ENCODE measurements at regions not wholly inside any gene's neighbourhood (a gene's known extent, or its start where the extent isn't known, plus 50 kb on each side); places are given as distances from the start of the nearest gene placed in this dataset.

DNA sequence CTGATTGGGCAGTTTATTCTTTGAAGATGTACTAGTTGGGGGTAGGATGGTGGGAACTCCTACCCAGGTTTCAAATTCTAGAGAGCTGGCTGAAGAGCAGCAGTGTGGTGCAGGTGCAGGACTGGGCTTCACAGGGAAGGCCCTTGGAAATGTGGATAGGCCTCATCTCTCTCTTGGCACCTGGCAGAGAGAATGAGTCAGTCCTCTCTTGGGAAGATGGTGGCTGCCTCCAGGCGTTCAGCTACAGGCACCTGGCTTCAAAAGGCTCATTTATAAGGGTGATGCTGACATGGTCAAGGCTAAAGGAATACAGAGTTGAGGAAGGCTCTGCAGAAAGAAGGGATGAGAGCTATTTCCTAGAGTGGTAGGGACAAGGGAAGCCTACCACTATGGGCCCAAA is 179.7 kb upstream of the VASH1 start:
- DNase-seq (ENCODE audit: low spot score in 2 of 2) = no peak
- Histone ChIP-seq H3K27ac (no peak overlapping the region), H3K4me1 (peaks cover 0 to under 1% (median 0%) of the 10 kb centered on the region in 4 donors), H3K27me3 (no peaks in the 10 kb centered on the region), H3K4me3 (no peak overlapping the region), H3K9me3 (peaks cover 0 to 3% (median 0%) of the 10 kb centered on the region in 4 donors), H3K36me3 (no peaks in the 10 kb centered on the region)
- TF ChIP-seq POLR2A (IDR thresholded peaks at IDR 0.05) (no peak), EP300 (IDR thresholded peaks at IDR 0.05) (no peak)
- TF ChIP-seq, protein P1, sequence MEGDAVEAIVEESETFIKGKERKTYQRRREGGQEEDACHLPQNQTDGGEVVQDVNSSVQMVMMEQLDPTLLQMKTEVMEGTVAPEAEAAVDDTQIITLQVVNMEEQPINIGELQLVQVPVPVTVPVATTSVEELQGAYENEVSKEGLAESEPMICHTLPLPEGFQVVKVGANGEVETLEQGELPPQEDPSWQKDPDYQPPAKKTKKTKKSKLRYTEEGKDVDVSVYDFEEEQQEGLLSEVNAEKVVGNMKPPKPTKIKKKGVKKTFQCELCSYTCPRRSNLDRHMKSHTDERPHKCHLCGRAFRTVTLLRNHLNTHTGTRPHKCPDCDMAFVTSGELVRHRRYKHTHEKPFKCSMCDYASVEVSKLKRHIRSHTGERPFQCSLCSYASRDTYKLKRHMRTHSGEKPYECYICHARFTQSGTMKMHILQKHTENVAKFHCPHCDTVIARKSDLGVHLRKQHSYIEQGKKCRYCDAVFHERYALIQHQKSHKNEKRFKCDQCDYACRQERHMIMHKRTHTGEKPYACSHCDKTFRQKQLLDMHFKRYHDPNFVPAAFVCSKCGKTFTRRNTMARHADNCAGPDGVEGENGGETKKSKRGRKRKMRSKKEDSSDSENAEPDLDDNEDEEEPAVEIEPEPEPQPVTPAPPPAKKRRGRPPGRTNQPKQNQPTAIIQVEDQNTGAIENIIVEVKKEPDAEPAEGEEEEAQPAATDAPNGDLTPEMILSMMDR (IDR thresholded peaks at IDR 0.05) = no peak
- whole genome bisulfite sequencing, 2 donors = 75 to 85% methylated on average over 1 of the region's 1 CpG

DNA sequence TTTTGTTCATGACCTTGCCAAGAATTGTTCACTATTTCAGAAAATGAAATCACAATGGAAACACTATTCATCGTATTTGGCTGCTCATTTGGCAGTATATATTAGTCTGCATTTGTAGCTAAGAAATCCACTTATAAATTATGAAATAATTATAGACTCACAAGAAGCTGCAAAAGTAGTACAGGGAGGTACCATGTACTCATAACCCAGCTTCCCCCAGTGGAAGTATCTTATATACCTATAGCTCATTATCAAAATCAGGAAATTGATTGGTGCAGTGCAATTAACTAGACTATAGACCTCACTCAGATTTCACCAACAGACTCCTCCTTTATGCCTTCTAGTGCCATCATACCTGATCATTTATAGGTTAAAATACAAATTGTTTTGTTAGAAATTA is 178.8 kb upstream of the VASH1 start:
- H3K4me3 ChIP-seq = no peak overlapping the region
- no peak for TF ChIP-seq EP300 (IDR thresholded peaks at IDR 0.05)
- TF ChIP-seq POLR2A (IDR thresholded peaks at IDR 0.05) = no peak
- TF ChIP-seq, protein P1 (IDR thresholded peaks at IDR 0.05) = no peak
- no peaks in the 10 kb centered on the region for H3K4me1 ChIP-seq
- no peak for DNase-seq (ENCODE audit: low spot score in 2 of 2)
- 50 to 56% methylated on average over 1 of the region's 1 CpG for WGBS, 2 donors
- H3K27me3 ChIP-seq = no peaks in the 10 kb centered on the region
- no peak overlapping the region for H3K27ac ChIP-seq
- peaks cover 0 to 3% (median 0%) of the 10 kb centered on the region in 4 donors for H3K9me3 ChIP-seq
- H3K36me3 ChIP-seq = no peaks in the 10 kb centered on the region

DNA sequence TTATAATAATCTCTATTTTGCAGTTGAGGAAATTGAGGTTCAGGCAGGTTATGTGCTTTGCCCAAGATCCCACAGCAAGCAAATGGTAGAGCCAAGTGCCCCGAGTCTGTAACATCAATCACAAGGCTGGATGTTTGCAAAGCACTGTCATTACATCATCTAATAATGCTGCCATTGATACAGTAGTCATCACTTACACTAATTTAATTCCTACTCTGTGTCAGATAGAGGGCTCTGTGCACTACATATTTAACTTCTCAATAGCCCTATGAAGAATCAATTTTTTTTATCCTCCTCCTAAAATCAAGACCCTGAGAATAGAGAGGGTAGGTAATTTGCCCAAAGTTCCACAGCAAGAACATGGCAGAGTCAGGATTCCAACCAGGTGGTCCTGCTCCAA is 178.1 kb upstream of the VASH1 start:
- Histone ChIP-seq H3K27ac (no peak overlapping the region), H3K4me3 (no peak overlapping the region), H3K27me3 (no peaks in the 10 kb centered on the region), H3K4me1 (no peaks in the 10 kb centered on the region), H3K36me3 (no peaks in the 10 kb centered on the region), H3K9me3 (no peaks in the 10 kb centered on the region)
- DNase-seq (ENCODE audit: low spot score in 2 of 2) = no peak
- no peak for TF ChIP-seq EP300 (IDR thresholded peaks at IDR 0.05)
- TF ChIP-seq POLR2A (IDR thresholded peaks at IDR 0.05) = no peak
- TF ChIP-seq, protein P1 (IDR thresholded peaks at IDR 0.05) = no peak
- WGBS, 2 donors = 42 to 50% methylated on average over 1 of the region's 1 CpG

DNA sequence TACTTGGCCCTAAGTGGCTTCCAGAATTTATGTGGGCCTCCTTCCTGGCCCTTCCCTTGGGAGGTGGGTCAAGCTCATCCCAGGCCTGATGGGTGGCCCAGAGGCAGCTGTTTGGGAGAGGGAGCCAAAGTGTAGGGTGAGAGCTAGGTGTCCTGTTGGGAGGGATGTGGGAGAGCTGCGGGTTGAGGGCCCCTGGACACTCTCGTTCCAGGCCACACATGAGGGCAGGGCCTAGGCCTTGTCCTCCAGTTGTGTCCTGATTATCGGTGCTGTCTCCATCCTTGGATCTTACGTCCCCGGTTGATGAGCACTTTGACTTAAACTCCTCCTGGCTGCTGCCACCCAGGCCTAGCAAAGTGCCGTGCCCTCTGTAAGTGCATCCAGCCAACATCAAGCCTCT is 177.5 kb upstream of the VASH1 start:
- Histone ChIP-seq H3K27me3 (no peaks in the 10 kb centered on the region), H3K4me1 (no peaks in the 10 kb centered on the region), H3K27ac (no peak overlapping the region), H3K4me3 (no peak overlapping the region), H3K36me3 (no peaks in the 10 kb centered on the region), H3K9me3 (no peaks in the 10 kb centered on the region)
- TF ChIP-seq EP300 (IDR thresholded peaks at IDR 0.05) (no peak), POLR2A (IDR thresholded peaks at IDR 0.05) (no peak)
- TF ChIP-seq, protein P1 (IDR thresholded peaks at IDR 0.05) = no peak
- 72 to 82% methylated on average over 6 of the region's 6 CpGs for WGBS, 2 donors
- DNase-seq (ENCODE audit: low spot score in 2 of 2) = no peak

DNA sequence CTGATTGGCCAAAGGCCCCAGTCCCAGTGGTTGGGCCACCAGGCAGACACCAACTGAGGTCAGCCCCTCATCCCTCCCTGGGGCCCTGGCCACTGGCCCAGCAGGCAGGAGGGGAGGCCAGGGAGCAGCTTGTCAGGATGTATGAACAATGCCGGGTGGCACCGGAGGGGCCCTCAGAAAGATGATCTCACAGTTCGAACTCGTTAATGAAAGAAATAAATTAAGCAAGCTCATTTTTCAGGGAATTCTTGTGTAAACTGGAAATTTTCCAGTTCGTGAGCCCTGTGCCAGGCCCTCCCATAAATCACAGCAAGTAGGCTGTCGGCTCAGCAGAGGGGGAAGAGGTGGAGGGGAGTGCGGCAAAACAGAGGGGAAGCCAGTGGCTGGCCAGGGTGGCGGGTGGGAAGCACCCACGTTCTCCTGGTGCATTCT is 177.0 kb upstream of the VASH1 start:
- Histone ChIP-seq H3K4me1 (no peaks in the 10 kb centered on the region), H3K36me3 (no peaks in the 10 kb centered on the region), H3K9me3 (no peaks in the 10 kb centered on the region), H3K27ac (no peak overlapping the region), H3K4me3 (no peak overlapping the region), H3K27me3 (no peaks in the 10 kb centered on the region)
- WGBS, 2 donors = 31 to 41% methylated on average over 9 of the region's 9 CpGs
- no peak for DNase-seq (ENCODE audit: low spot score in 2 of 2)
- no peak for TF ChIP-seq EP300 (IDR thresholded peaks at IDR 0.05)
- TF ChIP-seq, protein P1 (IDR thresholded peaks at IDR 0.05) = no peak
- no peak for TF ChIP-seq POLR2A (IDR thresholded peaks at IDR 0.05)

All from tibial nerve (tissue), 4 donors.